Ovary (tissue), 3 donors: ENCODE measurements at regions not wholly inside any gene's neighbourhood (a gene's known extent, or its start where the extent isn't known, plus 50 kb on each side); places are given as distances from the start of the nearest gene placed in this dataset.

Source experiments
- CTCF ChIP-seq, 3 donors: fragments of 450-650 bp in 2 of 3; fragments of 200-600 bp in 1 of 3; IDR thresholded peaks; one replicate each; pipeline versions ENCODE4 v1.5.1 to v1.8.0; 2016 to 2022; ENCODE audit warnings: antibody characterized with exemption in 3 of 3, mild to moderate bottlenecking in 1 of 3
- POLR2A ChIP-seq: fragments of 450-650 bp; IDR thresholded peaks from one replicate; pipeline ENCODE4 v1.6.1; 2017; ENCODE audit warnings: antibody characterized with exemption, mild to moderate bottlenecking, moderate library complexity
- donor health status: DM: no; HTN: no; CAD: no.

- TF ChIP-seq CTCF (IDR thresholded peaks at IDR 0.05) (no peak), POLR2A (no peak)
Measured at GRCh38 chr4:135192751-135193535, 991.4 kb upstream of the PABPC4L start.
